Stimulated activated CD8-positive, alpha-beta memory T cell treated with anti-CD3 and anti-CD28 coated beads, Interleukin-7, amount 100 ng/mL, for 4 hours (primary cell): ENCODE measurements at regions not wholly inside any gene's neighbourhood (a gene's known extent, or its start where the extent isn't known, plus 50 kb on each side); places are given as distances from the start of the nearest gene placed in this dataset.
"Not testable (repeated sequence)": the region's sequence is repeated elsewhere in the genome, so short reads cannot be mapped to it uniquely, and the experiment has no call there.

Experiments used
- DNase-seq, 2 donors: peaks; one replicate each; pipeline ENCODE4 v3.0.0-alpha.2; 2020; ENCODE audit warnings: low read depth in 2 of 2

DNA sequence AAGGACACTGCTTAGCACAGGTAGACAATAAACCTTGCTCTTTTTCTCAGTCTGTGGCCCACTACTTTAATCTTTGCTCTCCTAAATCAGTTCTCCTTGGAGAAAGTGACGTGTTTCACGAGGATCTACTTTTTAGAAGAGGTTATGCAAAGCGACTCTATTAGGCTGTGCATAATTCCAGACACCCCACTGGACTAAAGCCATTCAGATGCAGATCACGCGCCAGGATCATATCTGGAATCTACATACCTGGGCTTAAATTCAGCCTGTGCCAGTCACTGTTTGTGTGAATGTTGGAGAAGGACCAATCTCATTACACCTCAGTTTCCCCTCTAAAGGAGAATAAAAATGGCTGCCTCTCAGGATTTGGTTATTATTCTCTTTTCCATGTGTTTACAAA lies 413.0 kb upstream of the MYT1L start:
- DNase-seq, result no peak

GRCh38 chr2:2743164-2743571 lies 412.1 kb upstream of the MYT1L start:
- no peak for DNase-seq

GRCh38 chr2:2742726-2743125 lies 411.7 kb upstream of the MYT1L start:
- DNase-seq, result no peak

GRCh38 chr2:2740238-2740775 lies 409.2 kb upstream of the MYT1L start:
- DNase-seq, result no peak

- DNase-seq, result no peak
These were observed 408.2 kb upstream of the MYT1L start for GRCh38 chr2:2739231-2739795.

DNA sequence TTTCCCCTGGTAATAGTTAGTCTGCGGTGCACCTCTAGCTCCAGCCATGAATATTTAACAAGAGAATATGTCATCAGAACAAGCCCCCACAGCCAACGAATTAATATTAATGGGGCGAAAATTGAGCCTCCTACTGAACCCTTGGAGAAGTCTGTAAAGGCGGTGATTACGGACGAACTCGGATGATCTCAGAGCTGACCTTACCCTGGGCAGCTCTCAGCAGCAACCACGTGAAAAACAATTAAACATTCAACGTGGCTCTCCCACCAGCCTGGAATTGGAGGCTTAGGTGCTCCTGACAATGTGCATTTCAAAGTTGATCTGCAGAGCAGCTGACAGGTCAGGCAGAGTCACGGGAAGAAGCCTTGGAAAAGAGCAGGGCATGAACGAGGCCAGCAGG lies 407.6 kb upstream of the MYT1L start:
- no peak for DNase-seq

DNA sequence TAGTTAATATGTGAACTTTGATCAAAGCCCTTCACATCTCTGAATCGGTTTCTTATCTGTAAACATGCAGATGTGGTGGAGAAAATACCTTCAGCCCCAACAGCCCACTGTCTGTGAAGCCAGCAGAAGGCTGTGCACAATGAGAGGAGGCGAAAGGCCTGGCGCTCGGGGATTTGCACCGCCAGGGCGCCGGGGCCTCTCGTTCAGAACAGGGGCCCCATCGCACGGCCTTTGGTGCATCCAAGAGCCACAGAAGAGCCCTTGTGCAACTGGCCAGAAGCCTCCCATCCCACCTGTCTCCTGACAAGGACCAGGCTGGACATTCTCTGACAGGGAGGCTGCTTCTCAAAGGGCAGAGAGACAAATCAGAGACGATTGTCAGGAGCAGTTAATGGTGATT lies 407.2 kb upstream of the MYT1L start:
- no peak for DNase-seq

- no peak for DNase-seq
These were observed 404.0 kb upstream of the MYT1L start for GRCh38 chr2:2735041-2735440.

- DNase-seq, result no peak
These were observed 403.2 kb upstream of the MYT1L start for GRCh38 chr2:2734308-2734707.

DNA sequence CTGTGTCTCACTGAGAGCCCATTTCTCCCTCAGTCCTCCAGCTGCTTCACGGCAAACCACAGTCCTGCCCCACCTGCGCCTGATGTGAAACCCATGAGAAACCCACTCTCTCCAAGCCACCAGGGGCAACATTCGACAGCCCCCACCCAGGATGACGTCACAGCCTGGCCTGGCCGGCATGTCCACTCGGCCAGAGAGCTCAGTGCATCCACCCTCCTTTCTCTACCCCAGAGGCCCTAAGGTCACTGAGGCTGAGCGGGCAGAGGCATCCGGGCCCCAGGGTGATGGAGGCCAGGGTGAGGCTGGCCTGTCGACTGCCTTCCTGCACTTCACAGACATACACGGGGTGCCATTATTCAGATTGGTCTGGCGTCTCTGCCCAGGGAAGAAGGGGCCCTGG lies 402.7 kb upstream of the MYT1L start:
- DNase-seq, result no peak

GRCh38 chr2:2732331-2733119 lies 401.4 kb upstream of the MYT1L start:
- DNase-seq, result no peak

DNA sequence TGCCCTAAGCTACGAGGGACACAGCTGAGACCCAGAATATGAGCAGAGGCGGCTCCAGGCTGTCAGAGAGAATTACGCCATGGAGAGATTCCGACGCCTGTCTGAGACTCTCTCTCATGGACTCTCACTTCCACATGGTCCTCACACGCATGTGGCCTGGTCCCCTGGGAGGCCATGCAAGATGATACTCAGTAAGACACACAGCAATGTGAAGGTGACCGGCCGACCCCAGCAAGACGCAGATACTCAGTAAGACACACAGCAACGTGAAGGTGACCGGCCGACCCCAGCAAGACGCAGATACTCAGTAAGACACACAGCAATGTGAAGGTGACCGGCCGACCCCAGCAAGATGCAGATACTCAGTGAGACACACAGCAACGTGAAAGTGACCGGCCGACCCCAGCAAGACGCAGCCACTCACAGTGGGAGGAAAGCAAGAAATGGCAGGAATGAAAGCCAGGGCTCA lies 400.8 kb upstream of the MYT1L start:
- no peak for DNase-seq

DNA sequence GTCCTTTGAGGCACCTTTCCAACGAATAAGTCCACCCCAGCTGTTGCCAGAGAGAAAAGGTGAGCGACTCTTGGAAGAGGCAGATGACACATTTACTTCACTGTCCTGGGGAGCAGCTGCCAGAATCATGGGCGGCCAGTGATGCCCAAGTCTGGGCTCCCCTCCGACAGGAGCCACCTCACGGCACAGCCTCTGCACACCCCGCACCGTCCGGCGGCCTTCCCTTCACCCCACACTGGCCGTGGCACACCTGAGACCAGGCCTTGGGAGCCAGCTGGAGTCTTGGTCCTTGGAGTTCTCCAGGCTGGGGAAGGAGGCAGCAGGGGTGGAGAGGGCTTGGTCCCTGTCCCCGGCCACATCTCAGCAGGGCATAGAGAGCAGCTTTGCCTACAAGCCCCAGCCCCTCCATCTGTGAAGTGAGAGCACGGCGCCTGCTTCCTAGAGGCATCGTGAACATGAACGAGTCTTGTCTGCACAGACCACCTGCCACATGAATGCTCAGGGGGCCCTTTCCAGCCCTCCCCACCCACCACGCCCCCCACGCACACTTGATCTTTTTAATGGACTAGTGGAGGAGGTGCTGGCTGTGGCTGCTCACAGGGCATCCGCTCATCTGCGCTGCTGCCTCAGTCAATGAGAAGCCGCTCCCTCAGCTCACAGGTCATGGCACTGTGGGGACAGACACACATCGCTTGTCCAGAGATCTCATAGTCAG lies 400.2 kb upstream of the MYT1L start:
- no peak for DNase-seq

- DNase-seq, result no peak
These were observed 399.3 kb upstream of the MYT1L start for GRCh38 chr2:2730301-2730833.

- no peak for DNase-seq
These were observed 398.2 kb upstream of the MYT1L start for GRCh38 chr2:2729246-2729645.

GRCh38 chr2:2728635-2729034 lies 397.6 kb upstream of the MYT1L start:
- DNase-seq, result no peak

GRCh38 chr2:2727876-2728511 lies 396.9 kb upstream of the MYT1L start:
- DNase-seq, result no peak

GRCh38 chr2:2726163-2726562 lies 395.1 kb upstream of the MYT1L start:
- DNase-seq, result no peak

GRCh38 chr2:2723064-2723463 lies 392.0 kb upstream of the MYT1L start:
- no peak for DNase-seq

- DNase-seq, result no peak
These were observed 390.3 kb upstream of the MYT1L start for GRCh38 chr2:2721296-2721835.

GRCh38 chr2:2720806-2721205 lies 389.7 kb upstream of the MYT1L start:
- not testable (repeated sequence) for DNase-seq

GRCh38 chr2:2720351-2720750 lies 389.3 kb upstream of the MYT1L start:
- DNase-seq, result no peak
